ENCODE measurements at regions not wholly inside any gene's neighbourhood (a gene's known extent, or its start where the extent isn't known, plus 50 kb on each side); places are given as distances from the start of the nearest gene placed in this dataset.
"Not testable (repeated sequence)": the region's sequence is repeated elsewhere in the genome, so short reads cannot be mapped to it uniquely, and the experiment has no call there.

DNA sequence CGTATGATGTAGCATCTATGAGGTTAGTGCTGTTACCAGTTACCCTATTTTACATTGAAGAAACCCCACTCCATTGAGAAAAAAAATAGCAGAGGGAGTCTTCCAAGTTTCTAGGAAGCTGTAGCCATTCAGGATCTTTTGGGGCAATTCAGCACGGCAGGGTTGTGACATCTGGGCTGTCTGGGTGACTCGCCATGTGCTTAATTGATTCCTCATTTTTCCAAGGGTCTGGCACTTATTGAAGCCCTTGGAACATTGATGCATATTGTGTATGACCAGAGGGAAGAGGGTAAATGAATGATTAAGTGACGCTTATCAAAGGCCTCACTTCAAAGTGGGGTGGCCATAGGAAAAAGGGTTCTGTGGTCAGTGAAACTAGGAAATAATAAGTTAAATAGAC, 248.7 kb downstream of the ARHGAP12 start:
- DNase-seq = no peak

DNA sequence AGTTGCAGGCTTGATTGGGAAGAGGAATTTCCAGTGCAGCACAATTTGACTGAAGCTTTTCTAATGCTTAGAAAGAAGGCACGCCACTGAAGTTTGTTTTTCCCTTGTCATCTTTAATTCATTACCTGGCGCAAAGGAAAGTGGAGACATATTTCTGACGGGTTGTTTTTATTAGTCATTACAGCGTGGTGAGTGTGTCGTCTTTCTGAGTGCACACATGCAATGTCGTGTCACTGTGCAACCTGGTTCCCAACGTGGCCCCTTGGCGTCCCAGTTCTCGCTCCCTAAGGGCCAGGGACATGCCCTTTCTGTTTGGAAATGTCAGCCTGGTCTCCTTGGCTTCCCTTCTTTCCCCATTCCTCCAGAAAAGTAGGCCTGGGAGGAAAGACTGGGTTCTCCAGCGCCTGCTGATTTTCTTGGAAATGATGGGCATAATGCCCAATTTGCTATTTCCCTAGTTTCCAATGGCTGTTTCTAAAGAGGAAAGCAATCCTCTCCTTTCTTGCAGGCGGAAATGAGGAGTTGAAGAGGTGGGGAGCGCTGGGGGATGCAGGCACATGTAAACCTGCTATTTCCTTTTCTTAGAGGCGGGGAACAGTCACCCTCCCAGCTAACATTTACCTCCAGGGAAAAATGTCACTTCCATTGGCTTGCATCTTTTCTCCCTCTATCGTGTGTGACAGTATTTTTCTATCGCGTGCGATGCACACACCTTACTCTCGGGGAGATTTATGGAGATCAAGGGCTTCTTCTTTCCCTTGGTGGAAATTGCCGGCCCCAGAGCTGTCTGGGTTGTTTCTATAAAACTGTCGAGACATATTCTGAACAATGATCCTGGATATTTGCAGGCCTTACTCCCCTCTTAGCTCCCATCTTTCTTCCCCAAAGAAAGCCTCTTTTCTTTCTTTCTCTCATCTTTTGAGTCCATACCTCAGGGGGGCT, 249.8 kb downstream of the ARHGAP12 start:
- DNase-seq = no peak

DNA sequence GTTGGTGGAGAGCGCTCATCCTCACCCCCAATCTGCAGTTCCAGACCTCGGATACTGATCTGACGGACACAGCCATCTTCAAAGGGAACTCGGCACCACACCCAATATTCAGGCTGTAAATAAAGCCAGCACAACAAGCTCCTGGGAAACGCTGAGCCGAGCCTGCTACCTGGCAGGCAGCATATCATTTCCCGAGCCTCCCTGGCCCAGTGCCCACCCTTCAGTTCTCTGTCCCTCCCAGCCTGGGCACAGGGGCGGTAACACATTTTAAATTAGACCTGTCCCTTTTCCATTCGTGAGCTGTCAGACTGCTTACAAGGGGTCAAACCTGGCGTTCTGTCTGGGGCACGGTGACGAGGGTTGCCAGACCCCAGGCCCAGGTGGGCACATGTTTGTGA, 250.5 kb downstream of the ARHGAP12 start:
- DNase-seq = no peak

DNA sequence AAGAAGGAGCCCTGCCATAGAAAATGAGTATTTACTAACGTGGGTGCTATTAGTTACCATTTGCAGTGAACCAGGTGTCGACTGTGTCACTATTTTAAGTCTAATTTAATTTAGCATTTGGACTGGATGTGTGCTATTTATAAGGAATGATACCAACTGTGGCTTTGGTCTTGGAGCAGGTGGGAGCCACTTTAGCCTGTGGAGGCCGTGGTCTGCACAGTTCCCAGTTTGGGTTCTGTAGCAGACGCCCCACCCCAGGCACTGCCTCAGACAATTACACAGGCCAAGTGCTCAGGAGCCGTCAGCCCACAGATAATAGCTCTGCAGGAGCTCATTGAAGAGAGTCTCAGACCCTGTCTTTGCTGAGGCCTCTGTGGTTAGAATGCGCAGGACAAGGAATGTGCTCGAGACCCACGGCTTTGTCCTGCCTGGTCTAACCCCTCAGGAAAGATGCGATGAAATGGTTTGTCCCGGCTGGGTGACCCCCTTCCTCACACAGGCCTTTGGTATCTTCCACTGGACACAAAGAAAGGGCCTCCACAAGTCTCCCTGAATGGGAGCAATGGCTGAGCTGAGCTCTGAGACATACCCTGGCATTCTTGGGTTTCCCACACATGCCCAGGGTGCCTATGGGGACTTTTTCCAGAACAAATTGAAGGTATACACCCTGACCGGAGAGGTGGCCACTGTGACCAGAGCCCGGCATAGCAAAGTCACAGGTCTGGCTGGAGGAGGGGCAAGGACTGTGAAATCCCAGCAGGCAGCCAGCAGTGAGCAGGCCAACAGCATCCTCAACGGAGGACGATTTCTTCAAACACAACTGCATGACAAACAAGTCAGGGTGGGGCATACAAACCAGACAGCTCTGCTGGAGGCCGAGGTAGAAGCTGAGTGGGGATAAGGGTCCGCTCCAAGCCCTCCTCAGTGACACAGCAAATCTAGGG, 251.2 kb downstream of the ARHGAP12 start:
- DNase-seq = no peak

DNA sequence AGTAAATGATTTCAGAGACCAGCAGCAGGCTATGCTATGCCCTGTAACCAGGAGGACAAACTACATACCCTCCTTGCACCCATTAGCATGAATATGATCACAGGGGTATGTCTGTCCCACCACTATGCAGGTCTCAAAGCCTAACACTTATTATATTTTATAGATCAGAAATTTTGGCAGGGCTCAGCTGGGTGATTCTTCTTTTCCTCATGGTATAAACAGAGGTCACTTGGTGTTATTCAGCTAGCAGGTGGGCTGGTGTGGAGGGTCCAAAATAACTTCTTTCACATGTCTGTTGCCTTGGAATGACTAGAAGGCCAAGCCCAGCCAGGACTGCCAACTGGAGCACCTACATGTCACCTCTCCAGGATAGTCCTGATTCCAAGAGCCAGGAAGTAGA, 252.9 kb downstream of the ARHGAP12 start:
- no peak for DNase-seq

DNA sequence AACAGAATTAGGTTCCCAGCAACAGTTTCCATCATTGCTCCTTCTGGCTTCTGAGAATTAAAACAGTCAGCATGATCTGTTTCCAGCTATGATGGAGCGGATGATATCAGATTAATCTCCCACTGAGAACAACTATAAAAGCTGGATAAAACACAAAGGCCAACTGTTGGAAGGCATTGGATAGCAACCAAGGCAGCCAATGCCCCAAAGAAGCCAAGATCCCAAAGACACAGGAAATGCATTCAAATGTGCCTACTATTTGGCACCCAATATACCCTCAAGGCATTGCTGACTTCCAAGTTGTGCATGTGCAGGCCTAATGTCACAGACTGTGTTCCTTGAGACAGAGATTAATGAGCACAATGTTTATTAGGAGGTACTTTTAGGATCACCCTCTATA, 259.3 kb downstream of the ARHGAP12 start:
- DNase-seq = no peak

DNA sequence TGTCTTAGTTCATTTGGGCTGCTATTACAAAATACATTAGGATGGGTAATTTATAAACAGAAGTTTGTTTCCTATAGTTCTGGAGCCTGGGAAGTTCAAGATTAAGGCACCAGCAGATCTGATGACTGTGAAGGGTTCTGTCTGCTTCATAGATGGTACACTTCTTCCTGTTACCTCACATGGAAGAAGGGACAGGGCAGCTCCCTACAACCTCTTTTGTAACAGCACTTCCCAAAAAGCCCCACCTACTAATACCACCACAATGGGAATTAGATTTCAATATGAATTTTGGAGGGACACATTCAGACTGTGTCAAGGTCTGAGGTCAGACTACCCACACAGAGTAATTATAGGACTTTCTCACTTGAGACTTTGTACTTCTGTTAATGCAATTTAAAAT, 260.3 kb downstream of the ARHGAP12 start:
- no peak for DNase-seq

DNA sequence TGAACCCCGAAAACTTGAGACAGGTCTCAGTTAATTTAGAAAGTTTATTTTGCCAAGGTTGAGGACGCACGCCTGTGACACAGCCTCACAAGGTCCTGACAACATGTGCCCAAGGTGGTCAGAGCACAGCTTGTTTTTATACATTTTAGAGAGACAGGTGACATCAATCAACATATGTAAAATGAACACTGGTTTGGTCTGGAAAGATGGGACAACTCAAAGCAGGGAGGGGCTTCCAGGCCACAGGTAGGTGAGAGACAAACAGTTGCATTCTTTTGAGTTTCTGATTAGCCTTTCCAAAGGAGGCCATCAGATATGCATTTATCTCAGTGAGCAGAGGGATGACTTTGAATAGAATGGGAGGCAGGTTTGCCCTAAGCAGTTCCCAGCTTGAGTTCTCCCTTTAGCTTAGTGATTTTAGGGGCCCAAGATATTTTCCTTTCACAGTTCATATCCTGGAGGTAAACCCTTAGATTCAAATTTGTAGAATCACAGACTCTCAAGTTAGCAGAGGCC, 262.8 kb downstream of the ARHGAP12 start:
- DNase-seq = not testable (repeated sequence)

DNA sequence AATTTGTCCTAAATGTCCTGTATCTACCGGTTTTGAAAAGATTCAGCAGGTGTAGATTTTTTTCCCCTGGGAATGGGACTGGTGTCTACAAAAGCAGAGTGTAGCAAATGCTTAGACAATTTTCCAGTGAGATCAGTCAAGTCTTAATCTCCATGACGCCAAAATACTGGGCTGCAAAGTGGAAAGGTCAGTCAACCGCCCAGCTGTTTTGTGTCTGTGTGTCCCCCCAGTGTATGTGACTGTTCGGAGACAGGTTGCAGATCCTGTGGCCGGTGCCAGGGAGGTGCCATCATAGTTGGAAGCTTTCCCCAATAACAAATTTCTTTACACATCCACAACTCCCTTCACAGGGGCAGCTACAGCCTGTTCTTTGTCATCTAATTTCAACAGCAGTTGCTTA, 263.8 kb downstream of the ARHGAP12 start:
- no peak for DNase-seq

DNA sequence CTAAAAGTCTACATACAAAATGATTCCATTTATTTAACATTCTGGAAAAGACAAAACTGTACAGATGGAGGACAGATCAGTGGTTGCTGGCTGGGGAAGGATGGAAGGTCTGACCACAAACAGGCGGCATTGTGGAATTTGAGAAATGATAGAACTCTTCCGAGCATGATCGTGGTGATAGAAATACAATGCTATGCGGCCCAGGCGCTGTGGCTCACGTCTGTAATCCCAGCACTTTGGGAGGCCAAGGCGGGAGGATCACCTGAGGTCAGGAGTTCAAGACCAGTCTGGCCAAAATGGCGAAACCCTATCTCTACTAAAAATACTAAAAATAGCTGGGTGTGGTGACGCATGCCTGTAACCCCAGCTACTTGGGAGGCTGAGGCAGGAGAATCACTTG, 264.6 kb downstream of the ARHGAP12 start:
- not testable (repeated sequence) for DNase-seq

DNA sequence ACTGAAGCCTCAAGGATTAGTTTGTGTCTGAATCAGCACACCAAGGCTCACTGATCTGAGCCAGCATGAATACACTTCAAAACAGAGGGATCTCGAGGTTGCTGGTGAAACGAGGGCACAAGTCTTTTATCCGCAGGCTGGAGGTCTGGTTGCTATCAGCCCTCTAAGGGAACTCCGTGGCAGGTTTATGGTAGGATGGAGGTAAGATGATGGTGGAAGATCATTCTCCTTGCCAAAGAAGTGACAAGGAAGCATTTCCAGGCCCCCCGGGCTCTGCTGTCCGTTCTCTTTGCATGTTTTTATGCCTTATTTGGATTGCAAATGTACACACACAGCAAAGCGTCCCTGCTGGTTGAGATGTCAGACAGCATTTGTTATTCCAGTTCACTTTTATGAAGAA, 268.3 kb downstream of the ARHGAP12 start:
- DNase-seq = no peak

DNA sequence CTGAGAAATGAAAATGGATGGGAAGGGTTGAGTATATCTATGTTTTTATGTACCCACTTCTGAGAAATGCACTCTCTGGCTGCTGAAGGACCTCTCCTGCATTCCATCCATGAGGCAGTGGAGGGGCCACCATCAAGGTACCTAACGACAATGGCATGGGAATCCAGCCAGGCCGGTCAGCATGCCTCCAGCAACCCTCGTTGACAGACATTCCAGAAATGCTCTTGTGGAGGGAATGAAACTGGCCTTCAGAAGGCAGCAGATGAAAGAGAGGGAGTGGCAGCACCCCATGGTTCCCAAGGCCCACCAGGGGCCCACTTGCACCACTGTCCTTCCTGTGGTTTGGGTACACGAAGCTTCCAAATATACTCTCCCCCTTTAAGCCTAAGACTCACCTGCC, 269.0 kb downstream of the ARHGAP12 start:
- DNase-seq = no peak

DNA sequence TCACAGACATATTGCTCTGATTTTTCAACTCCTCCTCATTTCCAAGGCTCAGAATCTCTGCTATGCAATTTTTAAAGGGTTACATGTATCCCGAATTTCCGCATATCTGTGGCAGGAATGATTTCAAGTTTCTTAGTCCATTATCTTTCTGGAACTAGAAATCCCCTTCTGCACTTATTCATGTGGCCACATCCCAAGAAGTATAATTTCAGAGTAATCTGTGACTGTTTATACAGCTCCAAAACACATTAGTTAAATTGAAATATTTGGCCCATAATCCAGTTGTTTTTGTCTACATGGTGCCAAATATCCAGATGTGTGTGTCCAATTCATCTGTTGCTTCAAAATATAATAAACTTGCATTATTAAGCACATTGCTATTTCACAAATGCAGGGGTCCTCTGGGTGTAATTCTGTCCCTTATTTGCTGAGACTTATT, 271.2 kb downstream of the ARHGAP12 start:
- DNase-seq = no peak

DNA sequence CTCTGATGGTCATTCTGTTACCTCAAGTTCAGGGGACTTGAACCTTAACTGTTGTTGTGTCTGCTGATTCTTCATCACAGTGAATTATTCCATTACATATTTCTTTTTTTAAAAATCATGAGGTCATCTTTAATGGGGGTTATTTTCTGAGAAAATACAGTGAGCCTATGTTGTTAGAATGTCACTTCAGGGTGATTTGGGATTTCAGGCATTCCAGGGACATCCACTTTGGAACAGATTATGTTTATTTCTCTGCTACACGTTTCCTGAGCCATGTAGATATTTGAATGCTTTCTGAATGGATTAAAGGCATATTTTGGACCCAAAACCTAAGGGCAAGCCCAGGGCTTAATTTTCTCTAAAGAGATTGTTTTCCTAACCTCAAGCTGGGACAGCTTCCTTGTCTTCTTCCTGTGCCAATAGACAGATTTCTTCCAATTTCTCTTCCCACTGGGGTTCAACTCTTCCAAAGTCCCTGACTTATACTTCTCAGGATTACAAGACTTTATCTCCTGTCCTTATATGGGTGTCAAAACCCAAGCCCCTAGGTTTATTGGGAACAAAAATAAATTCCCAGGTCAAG, 271.7 kb downstream of the ARHGAP12 start:
- DNase-seq = no peak

DNA sequence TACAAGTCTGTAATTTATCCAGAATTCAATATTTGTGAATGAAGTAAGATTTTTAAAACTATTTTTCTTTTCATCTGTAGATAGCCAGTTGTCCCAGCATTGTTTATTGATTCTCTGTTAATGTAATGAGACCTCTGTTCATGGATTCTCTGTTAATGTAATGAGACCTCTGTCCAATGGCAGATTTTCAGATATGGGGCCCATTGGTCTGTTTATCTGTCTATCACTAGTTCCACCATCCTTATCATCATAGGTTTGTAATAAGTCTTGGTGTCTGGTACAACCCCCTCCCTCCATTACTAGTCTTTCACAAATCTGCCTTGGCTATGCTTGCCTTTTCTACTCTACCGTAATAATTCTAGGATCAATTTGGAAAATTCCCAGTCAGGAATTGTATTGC, 276.6 kb downstream of the ARHGAP12 start:
- DNase-seq = no peak

DNA sequence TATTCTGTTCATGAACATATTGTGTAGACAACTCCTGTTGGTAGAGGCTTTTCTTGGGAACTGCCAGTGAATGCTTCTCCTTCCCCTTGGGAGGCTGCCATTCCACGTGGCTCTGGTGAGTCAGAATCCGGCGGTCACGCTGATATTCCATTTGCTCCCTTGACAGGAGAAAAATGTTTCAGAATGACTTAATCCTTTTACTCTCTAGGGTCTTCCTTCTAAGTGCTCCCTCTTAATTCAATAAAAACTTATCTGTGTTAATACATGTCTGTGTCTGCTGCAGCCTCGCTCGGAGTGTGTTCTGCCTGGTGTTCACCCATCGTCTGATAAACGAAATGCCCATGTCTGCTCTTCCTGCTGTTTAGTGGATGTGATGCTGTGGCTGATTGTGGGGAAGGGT, 278.6 kb downstream of the ARHGAP12 start:
- no peak for DNase-seq

DNA sequence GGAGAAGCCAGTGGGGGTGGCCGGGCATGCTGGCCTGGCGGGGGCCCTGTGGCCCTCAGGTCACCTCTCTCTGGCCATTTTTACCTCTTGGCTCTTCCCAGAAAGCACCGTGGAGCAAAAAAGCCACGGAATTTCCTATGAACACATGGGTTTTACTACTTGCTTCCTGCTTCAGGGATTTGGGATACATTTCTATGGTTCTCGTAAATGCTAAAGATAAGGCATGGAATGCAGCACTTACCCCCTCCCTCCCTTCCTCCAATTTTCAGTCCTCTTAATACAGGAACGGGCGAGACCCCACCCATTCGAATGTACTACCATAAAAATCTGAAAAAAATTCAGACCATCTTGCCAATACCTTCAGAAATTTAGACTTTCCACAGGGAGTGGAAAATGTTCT, 279.7 kb downstream of the ARHGAP12 start:
- no peak for DNase-seq

DNA sequence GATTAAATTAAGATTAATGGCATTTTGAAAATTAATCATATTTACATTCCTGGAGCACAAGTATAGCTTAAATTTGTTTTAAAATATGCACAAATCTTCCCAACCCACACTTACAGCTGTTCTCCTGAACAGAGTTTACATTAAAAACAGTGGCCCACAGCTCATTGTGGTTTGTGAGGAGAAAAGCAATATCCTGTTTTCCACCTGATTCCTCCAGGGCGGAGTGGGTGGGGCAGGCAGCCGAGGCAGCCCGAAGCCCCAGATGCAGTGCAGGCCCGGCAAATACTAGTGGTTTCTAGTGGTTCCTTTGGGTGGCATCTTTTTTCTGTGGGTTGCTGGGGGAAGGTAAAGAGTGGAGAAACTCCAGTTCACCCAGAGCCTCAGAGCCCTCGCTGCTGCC, 280.8 kb downstream of the ARHGAP12 start:
- no peak for DNase-seq

DNA sequence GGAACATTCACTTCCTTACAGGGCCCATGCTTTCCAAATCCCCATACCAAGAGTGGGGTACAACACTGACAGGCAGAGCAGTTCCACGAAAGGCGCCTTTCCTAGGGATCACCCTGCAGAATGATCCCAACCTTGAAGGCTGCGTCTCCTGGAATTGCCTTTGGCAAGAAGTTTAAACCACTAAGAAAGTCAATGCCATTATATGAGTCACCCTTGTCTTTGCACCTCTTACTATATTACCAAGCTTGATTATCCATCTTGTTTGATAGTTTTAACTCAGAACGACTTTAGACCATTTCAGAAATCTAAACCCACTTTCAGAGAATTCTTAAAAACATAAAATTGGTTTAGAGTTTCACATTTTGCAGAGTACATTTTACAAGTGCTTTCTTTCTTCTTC, 282.1 kb downstream of the ARHGAP12 start:
- no peak for DNase-seq

DNA sequence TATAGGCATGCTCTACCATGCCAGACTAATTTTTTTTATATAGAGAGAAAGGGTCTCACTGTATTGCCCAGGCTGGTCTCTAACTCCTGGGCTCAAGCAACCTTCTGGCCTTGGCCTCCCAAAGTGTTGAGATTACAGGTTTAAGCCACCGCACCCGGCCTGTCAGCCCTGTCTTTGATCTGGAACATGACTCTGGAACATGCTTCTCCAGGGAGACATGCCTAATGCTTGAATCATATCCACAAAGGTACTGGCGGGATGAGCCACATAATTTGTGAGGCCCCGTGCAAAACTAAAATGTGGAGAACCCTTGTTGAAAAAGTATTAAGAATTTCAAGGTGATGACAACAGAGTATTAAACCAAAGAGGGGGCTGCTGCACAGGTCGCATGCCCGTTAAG, 282.8 kb downstream of the ARHGAP12 start:
- DNase-seq = no peak

DNA sequence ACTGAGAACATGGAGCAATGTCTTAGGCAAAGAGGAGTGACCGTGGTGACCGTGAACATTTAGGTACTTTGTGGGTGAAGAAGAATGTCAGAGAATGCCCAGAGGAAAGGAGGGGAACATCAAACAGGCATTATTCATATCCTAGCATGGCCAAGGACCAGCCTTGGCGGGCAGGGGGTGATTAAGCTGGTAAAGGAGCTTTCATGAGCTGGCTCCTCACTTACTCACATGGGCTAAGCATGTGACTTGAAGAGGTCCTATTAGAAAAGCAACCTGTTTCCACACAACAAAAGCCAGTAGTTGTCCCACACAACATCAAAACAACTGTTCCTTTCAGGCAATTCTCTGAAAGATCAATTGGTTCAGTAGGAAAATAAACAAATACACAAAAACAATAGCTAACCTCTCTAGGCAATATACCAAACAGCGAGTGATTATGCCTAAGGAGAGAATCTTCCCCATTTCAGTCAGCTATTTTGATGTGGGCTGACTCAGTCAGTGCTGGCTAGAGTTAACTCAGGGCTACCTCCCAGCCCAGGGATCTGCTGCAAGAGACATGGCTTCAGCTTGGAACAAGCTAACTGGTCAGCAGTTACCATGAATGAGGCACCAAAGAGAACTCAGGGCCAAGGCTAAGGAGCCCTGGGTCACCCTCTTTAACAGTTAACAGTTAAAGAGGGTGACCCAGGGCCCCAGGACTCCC, 283.5 kb downstream of the ARHGAP12 start:
- no peak for DNase-seq

DNA sequence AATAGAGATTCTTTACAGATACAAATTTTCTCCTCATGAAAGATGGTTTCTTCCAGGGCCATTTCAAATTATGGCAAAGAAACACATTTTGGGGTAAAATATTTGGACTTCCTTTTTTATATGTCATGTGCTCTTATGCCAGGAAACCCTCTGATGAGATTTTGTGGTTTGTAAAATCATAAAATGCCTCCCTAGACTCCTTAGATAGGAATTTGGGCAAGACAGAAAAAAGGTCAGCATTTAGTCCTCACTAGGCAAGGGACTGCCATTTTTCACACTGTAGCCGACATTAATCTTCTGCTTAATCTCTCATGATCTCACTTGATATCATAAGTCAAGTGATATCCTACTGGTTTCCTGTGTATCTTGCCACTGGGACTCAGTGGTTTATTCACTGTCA, 286.4 kb downstream of the ARHGAP12 start:
- DNase-seq = no peak
